HEK293 (cell line): ENCODE measurements at regions not wholly inside any gene's neighbourhood (a gene's known extent, or its start where the extent isn't known, plus 50 kb on each side); places are given as distances from the start of the nearest gene placed in this dataset.

Experiments
- CTCF ChIA-PET: fragments of 350-600 bp; formaldehyde crosslinking; extraction: SDS; loops from one replicate; lab custom pipeline; 2021; ENCODE audit warnings: antibody characterized with exemption; lab: Yijun Ruan, JAX
- POLR2A ChIA-PET: fragments of 300-600 bp; formaldehyde crosslinking; extraction: SDS; loops from one replicate; lab custom pipeline; 2020; ENCODE audit warnings: antibody characterized with exemption, inconsistent platforms; lab: Yijun Ruan, JAX
- H3K27ac ChIP-seq: fragments of 200-500 bp; sonication (Bioruptor generic); 2 replicates; pipeline ENCODE4 v1.5.1; 2014; ENCODE audit warnings: low read depth, low read length, control low read depth, inconsistent platforms; ENCODE audit errors: extremely low read depth
- H3K36me3 ChIP-seq, 2 experiments: fragments of 200-500 bp in 1 of 2; sonication (Bioruptor generic) in 1 of 2; 1 replicate in 1 of 2; 2 replicates in 1 of 2; pipeline ENCODE4 v1.5.1; 2014 to 2017; ENCODE audit warnings: inconsistent platforms in 2 of 2, low read length in 2 of 2; ENCODE audit not compliant: control insufficient read depth in 2 of 2, insufficient read depth in 1 of 2
- H3K4me1 ChIP-seq: fragments of 200-500 bp; sonication (Bioruptor generic); 2 replicates; pipeline ENCODE4 v1.5.1; 2014; ENCODE audit warnings: mild to moderate bottlenecking, low read length, inconsistent platforms; ENCODE audit not compliant: control insufficient read depth, insufficient read depth
- H3K4me3 ChIP-seq: 2 replicates; pipeline ENCODE4 v1.5.1; 2011; ENCODE audit warnings: low read depth, mild to moderate bottlenecking, control low read depth, low read length, moderate library complexity
- H3K9me3 ChIP-seq: fragments of 200-500 bp; sonication (Bioruptor generic); 2 replicates; pipeline ENCODE4 v1.5.1; 2014; ENCODE audit warnings: low read depth, low read length, inconsistent platforms; ENCODE audit not compliant: control insufficient read depth, insufficient read depth
- SCRT2 ChIP-seq: fragments of 450-650 bp; formaldehyde crosslinking; IDR thresholded peaks from 2 replicates; pipeline ENCODE4 v1.5.1; 2016; ENCODE audit warnings: missing biosample characterization, missing genetic modification characterization
- ZNF23 ChIP-seq: fragments of 450-650 bp; formaldehyde crosslinking; IDR thresholded peaks from 2 replicates; pipeline ENCODE4 v1.5.1; 2016; ENCODE audit warnings: missing biosample characterization, missing genetic modification characterization, borderline replicate concordance
- ZNF324 ChIP-seq: fragments of 450-650 bp; formaldehyde crosslinking; IDR thresholded peaks from 2 replicates; pipeline ENCODE4 v1.5.1; 2016; ENCODE audit warnings: missing biosample characterization, missing genetic modification characterization
- ZNF558 ChIP-seq: fragments of 450-650 bp; formaldehyde crosslinking; IDR thresholded peaks from 2 replicates; pipeline ENCODE4 v1.5.1; 2016; ENCODE audit warnings: missing biosample characterization, missing genetic modification characterization

GRCh38 chr7:85239109-85239508, 52.3 kb upstream of the SEMA3D start:
- Histone ChIP-seq H3K36me3 (no peaks in the 10 kb centered on the region), H3K27ac (no peak overlapping the region), H3K4me3 (no peak overlapping the region), H3K4me1 (no peaks in the 10 kb centered on the region), H3K9me3 (no peaks in the 10 kb centered on the region)
- ChIA-PET CTCF (no interaction called here), POLR2A (no interaction called here)
- TF ChIP-seq ZNF558 (tag by site-specific recombination), result no peak
- no peak for TF ChIP-seq ZNF324 (tag by site-specific recombination)

- no peak overlapping the region for H3K27ac ChIP-seq
- no peaks in the 10 kb centered on the region for H3K9me3 ChIP-seq
- H3K4me1 ChIP-seq, result no peaks in the 10 kb centered on the region
- no peaks in the 10 kb centered on the region for H3K36me3 ChIP-seq
- POLR2A ChIA-PET, result no interaction called here
- H3K4me3 ChIP-seq, result no peak overlapping the region
- CTCF ChIA-PET, result no interaction called here
- TF ChIP-seq SCRT2 (tag by site-specific recombination), result no peak
- no peak for TF ChIP-seq ZNF23
Observed at GRCh38 chr7:85237721-85238120, 50.9 kb upstream of the SEMA3D start.
